ENCODE measurements at regions not wholly inside any gene's neighbourhood (a gene's known extent, or its start where the extent isn't known, plus 50 kb on each side); places are given as distances from the start of the nearest gene placed in this dataset.

GRCh38 chr12:13373131-13373530 is 176.6 kb downstream of the EMP1 start:
- Histone ChIP-seq H3K4me3 (ENCODE audit: low read length in 3 of 3) (no peak overlapping the region), H3K4me1 (ENCODE audit: control insufficient read depth in 2 of 3, insufficient read depth in 2 of 3, low read depth in 1 of 3, low read length in 3 of 3) (peaks cover 0 to 5% (median 0%) of the 10 kb centered on the region in 3 donors), H3K27ac (ENCODE audit: low read depth in 2 of 2, low read length in 2 of 2) (no peak overlapping the region), H3K9ac (ENCODE audit: low read length in 3 of 3) (no peak overlapping the region), H3K27me3 (ENCODE audit: control insufficient read depth, insufficient read depth, low read length) (no peaks in the 10 kb centered on the region), H3K36me3 (ENCODE audit: control insufficient read depth in 2 of 3, insufficient read depth in 3 of 3, low read length in 3 of 3) (no peaks in the 10 kb centered on the region), H3K9me3 (ENCODE audit: control insufficient read depth in 2 of 3, insufficient read depth in 1 of 3, low read length in 3 of 3) (peaks cover 0 to 5% (median 0%) of the 10 kb centered on the region in 3 donors)
- DNase-seq = no peak
- TF ChIP-seq CTCF (IDR thresholded peaks at IDR 0.05; ENCODE audit: borderline replicate concordance, extremely low read depth, insufficient read depth) = no peak
- no peak for FAIRE-seq
- intact Hi-C loops (cut with DNase I) = no loop called here

GRCh38 chr12:13372386-13372785 is 175.9 kb downstream of the EMP1 start:
- intact Hi-C loops (cut with DNase I) = no loop called here
- Histone ChIP-seq H3K4me1 (ENCODE audit: control insufficient read depth in 2 of 3, insufficient read depth in 2 of 3, low read depth in 1 of 3, low read length in 3 of 3) (peaks cover 0 to 5% (median 0%) of the 10 kb centered on the region in 3 donors), H3K4me3 (ENCODE audit: low read length in 3 of 3) (no peak overlapping the region), H3K9me3 (ENCODE audit: control insufficient read depth in 2 of 3, insufficient read depth in 1 of 3, low read length in 3 of 3) (peaks cover 0 to under 1% (median 0%) of the 10 kb centered on the region in 3 donors), H3K9ac (ENCODE audit: low read length in 3 of 3) (no peak overlapping the region), H3K36me3 (ENCODE audit: control insufficient read depth in 2 of 3, insufficient read depth in 3 of 3, low read length in 3 of 3) (no peaks in the 10 kb centered on the region), H3K27me3 (ENCODE audit: control insufficient read depth, insufficient read depth, low read length) (no peaks in the 10 kb centered on the region), H3K27ac (ENCODE audit: low read depth in 2 of 2, low read length in 2 of 2) (no peak overlapping the region)
- DNase-seq (no peak), FAIRE-seq (no peak)
- no peak for TF ChIP-seq CTCF (IDR thresholded peaks at IDR 0.05; ENCODE audit: borderline replicate concordance, extremely low read depth, insufficient read depth)

- no peaks in the 10 kb centered on the region for H3K36me3 ChIP-seq (ENCODE audit: control insufficient read depth in 2 of 3, insufficient read depth in 3 of 3, low read length in 3 of 3)
- TF ChIP-seq CTCF (IDR thresholded peaks at IDR 0.05; ENCODE audit: borderline replicate concordance, extremely low read depth, insufficient read depth) = no peak
- intact Hi-C loops (cut with DNase I) = no loop called here
- H3K27ac ChIP-seq (ENCODE audit: low read depth in 2 of 2, low read length in 2 of 2) = no peak overlapping the region
- H3K4me1 ChIP-seq (ENCODE audit: control insufficient read depth in 2 of 3, insufficient read depth in 2 of 3, low read depth in 1 of 3, low read length in 3 of 3) = peaks cover 0 to 5% (median 0%) of the 10 kb centered on the region in 3 donors
- no peaks in the 10 kb centered on the region for H3K9me3 ChIP-seq (ENCODE audit: control insufficient read depth in 2 of 3, insufficient read depth in 1 of 3, low read length in 3 of 3)
- no peak overlapping the region for H3K4me3 ChIP-seq (ENCODE audit: low read length in 3 of 3)
- FAIRE-seq (no peak), DNase-seq (no peak)
- no peak overlapping the region for H3K9ac ChIP-seq (ENCODE audit: low read length in 3 of 3)
- H3K27me3 ChIP-seq (ENCODE audit: control insufficient read depth, insufficient read depth, low read length) = no peaks in the 10 kb centered on the region
These were observed 175.3 kb downstream of the EMP1 start for GRCh38 chr12:13371797-13372196.

- TF ChIP-seq CTCF (IDR thresholded peaks at IDR 0.05; ENCODE audit: borderline replicate concordance, extremely low read depth, insufficient read depth) = no peak
- Histone ChIP-seq H3K4me3 (ENCODE audit: low read length in 3 of 3) (no peak overlapping the region), H3K36me3 (ENCODE audit: control insufficient read depth in 2 of 3, insufficient read depth in 3 of 3, low read length in 3 of 3) (no peaks in the 10 kb centered on the region), H3K27me3 (ENCODE audit: control insufficient read depth, insufficient read depth, low read length) (no peaks in the 10 kb centered on the region), H3K4me1 (ENCODE audit: control insufficient read depth in 2 of 3, insufficient read depth in 2 of 3, low read depth in 1 of 3, low read length in 3 of 3) (peaks cover 0 to 5% (median 0%) of the 10 kb centered on the region in 3 donors), H3K27ac (ENCODE audit: low read depth in 2 of 2, low read length in 2 of 2) (no peak overlapping the region), H3K9ac (ENCODE audit: low read length in 3 of 3) (no peak overlapping the region), H3K9me3 (ENCODE audit: control insufficient read depth in 2 of 3, insufficient read depth in 1 of 3, low read length in 3 of 3) (no peaks in the 10 kb centered on the region)
- FAIRE-seq (no peak), DNase-seq (no peak)
- intact Hi-C loops (cut with DNase I) = no loop called here
These were observed 174.8 kb downstream of the EMP1 start for GRCh38 chr12:13371367-13371766.
